GM12875 (cell line): ENCODE measurements at regions not wholly inside any gene's neighbourhood (a gene's known extent, or its start where the extent isn't known, plus 50 kb on each side); places are given as distances from the start of the nearest gene placed in this dataset.
"Not testable (repeated sequence)": the region's sequence is repeated elsewhere in the genome, so short reads cannot be mapped to it uniquely, and the experiment has no call there.

Experiments
- H3K4me3 ChIP-seq: one replicate; pipeline ENCODE4 v1.5.1; 2011; ENCODE audit warnings: low read depth, low read length, control low read depth
- CTCF ChIP-seq: IDR thresholded peaks from 2 replicates; pipeline ENCODE4 v1.5.1; 2011; ENCODE audit warnings: low read depth, mild to moderate bottlenecking, control low read depth, inconsistent platforms, low read length, moderate library complexity, borderline replicate concordance; ENCODE audit not compliant: insufficient read depth

GRCh38 chr18:60018618-60019462 lies 119.0 kb downstream of the PMAIP1 start:
- TF ChIP-seq CTCF, result no peak
- H3K4me3 ChIP-seq, result no peak overlapping the region

GRCh38 chr18:60018134-60018533 lies 118.3 kb downstream of the PMAIP1 start:
- H3K4me3 ChIP-seq, result not testable (repeated sequence)

DNA sequence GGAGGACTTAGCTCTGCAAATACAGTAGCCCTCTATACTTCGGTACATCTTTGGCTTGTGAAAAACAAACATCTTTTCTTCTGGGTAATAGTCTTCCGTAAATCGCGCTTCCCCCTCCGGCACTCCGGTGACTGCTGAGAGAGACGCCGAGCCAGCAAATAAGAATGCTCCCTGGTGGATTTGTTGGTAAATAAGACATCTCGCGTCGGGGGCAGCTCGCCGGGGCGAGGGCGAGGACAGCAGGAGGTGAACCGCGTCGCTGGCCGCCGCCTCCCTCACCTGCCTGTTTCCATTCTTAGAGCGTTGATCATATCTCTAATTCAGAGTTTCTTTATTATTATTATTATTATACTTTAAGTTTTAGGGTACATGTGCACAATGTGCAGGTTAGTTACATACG lies 117.6 kb downstream of the PMAIP1 start:
- no peak overlapping the region for H3K4me3 ChIP-seq
- no peak for TF ChIP-seq CTCF

GRCh38 chr18:60015826-60016225 lies 116.0 kb downstream of the PMAIP1 start:
- not testable (repeated sequence) for H3K4me3 ChIP-seq

- H3K4me3 ChIP-seq, result not testable (repeated sequence)
Observed at GRCh38 chr18:60013148-60013547, 113.4 kb downstream of the PMAIP1 start.

- no peak for TF ChIP-seq CTCF
- H3K4me3 ChIP-seq, result no peak overlapping the region
Observed at GRCh38 chr18:60010984-60011383, 111.2 kb downstream of the PMAIP1 start.

DNA sequence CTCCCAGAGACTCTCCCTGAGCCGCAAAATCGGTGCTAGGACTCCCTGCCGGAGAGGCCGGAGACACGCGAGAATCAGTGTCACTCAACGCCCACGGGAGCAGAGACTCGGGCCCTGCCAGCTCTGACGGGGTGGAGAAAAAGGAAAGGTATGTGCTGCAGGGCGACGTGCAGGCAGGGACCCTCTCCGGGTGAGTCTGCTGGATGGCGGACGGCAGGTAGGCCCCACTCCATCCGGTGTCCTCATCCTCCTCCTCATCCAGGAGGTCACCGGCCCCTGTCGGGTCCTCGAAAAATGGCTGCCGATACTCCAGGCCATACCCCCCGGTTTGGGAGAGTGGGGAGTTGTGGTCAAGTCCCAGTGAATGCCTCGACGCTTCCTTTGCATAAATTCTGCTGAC lies 110.7 kb downstream of the PMAIP1 start:
- no peak overlapping the region for H3K4me3 ChIP-seq
- no peak for TF ChIP-seq CTCF

- H3K4me3 ChIP-seq, result no peak overlapping the region
- no peak for TF ChIP-seq CTCF
Observed at GRCh38 chr18:60007661-60008060, 107.9 kb downstream of the PMAIP1 start.
